Fibroblast of villous mesenchyme (primary cell): ENCODE measurements at regions not wholly inside any gene's neighbourhood (a gene's known extent, or its start where the extent isn't known, plus 50 kb on each side); places are given as distances from the start of the nearest gene placed in this dataset.

Experiments
- DNase-seq: peaks from one replicate; pipeline ENCODE4 v3.0.0-alpha.2; 2010; ENCODE audit warnings: low read depth
- H3K4me3 ChIP-seq: 2 replicates; pipeline ENCODE4 v1.5.1; 2011; ENCODE audit warnings: low read depth, mild to moderate bottlenecking, low read length
- CTCF ChIP-seq: IDR thresholded peaks from 2 replicates; pipeline ENCODE4 v1.5.1; 2012; ENCODE audit warnings: low read depth, mild to moderate bottlenecking, low read length; ENCODE audit not compliant: insufficient read depth

- no peak overlapping the region for H3K4me3 ChIP-seq
- no peak for DNase-seq
- no peak for TF ChIP-seq CTCF
These were observed 1378.4 kb upstream of the ADGRL4 start for GRCh38 chr1:80384959-80385358.

GRCh38 chr1:80384083-80384830, 1377.7 kb upstream of the ADGRL4 start:
- TF ChIP-seq CTCF = no peak
- no peak for DNase-seq
- no peak overlapping the region for H3K4me3 ChIP-seq

GRCh38 chr1:80375662-80376061, 1369.1 kb upstream of the ADGRL4 start:
- DNase-seq = peak; percentile 4
- TF ChIP-seq CTCF = no peak
- no peak overlapping the region for H3K4me3 ChIP-seq

DNA sequence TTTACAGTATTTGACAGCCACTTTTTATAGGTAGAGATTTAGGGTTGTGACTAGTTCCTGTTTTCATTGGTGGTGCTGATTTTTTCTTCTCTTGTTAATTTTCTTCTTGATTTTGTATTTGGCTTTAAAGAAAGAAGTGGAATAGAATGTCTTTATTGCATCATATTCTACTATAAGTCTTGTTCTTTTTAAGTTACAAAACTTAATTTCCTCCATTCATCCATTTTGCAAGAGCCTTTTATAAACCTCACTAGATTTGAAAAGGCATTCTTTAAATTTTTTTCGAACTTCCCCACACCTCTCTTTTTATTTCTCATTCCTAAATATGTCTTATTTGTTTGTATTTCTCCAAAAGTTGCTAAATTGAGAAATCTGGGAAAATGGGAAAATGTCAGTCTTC, 1368.6 kb upstream of the ADGRL4 start:
- TF ChIP-seq CTCF = no peak
- H3K4me3 ChIP-seq = no peak overlapping the region
- DNase-seq = no peak

GRCh38 chr1:80369780-80370179, 1363.2 kb upstream of the ADGRL4 start:
- peak; percentile 7 for DNase-seq
- TF ChIP-seq CTCF = no peak
- H3K4me3 ChIP-seq = no peak overlapping the region

DNA sequence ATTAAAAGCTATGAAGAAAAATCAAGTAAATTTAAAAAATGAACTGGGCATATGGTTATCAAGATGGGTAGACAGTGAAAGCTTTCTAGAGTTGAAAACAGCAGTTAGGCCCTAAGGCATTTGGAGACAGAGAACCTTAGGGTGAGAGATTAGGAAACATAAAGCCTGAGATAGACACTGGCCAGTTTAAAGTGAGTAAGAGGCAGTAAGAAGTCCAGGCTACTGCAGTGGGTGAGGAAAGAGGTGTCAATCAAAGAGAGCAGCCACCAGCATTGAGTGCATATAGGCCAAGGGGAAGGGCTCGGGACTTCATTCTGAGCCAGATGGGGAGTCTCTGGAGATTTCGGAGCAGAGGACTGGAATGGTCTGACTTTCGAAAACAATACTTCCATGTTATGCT, 1360.5 kb upstream of the ADGRL4 start:
- no peak overlapping the region for H3K4me3 ChIP-seq
- no peak for DNase-seq
- TF ChIP-seq CTCF = no peak

GRCh38 chr1:80365359-80366021, 1359.0 kb upstream of the ADGRL4 start:
- TF ChIP-seq CTCF = no peak
- no peak for DNase-seq
- no peak overlapping the region for H3K4me3 ChIP-seq
